Fibroblast of skin of left quadriceps (primary cell): ENCODE measurements at regions not wholly inside any gene's neighbourhood (a gene's known extent, or its start where the extent isn't known, plus 50 kb on each side); places are given as distances from the start of the nearest gene placed in this dataset.
A peak's percentile ranks its signal among the peaks of the same experiment; 100 is the strongest.
"Not testable (repeated sequence)": the region's sequence is repeated elsewhere in the genome, so short reads cannot be mapped to it uniquely, and the experiment has no call there.

Experiments
- DNase-seq, 2 experiments: peaks; one replicate each; pipeline ENCODE4 v3.0.0-alpha.2; 2013; ENCODE audit warnings: low read depth in 2 of 2

- DNase-seq, result peak in 1 of 2 experiments; percentile 61
Measured at GRCh38 chr3:188974856-188975599, 196.7 kb upstream of the TPRG1 start.

GRCh38 chr3:188975600-188976314, 196.0 kb upstream of the TPRG1 start:
- no peak for DNase-seq

- DNase-seq, result no peak
Measured at GRCh38 chr3:188976407-188976806, 195.4 kb upstream of the TPRG1 start.

- peak; percentile 63 to 72 for DNase-seq
Measured at GRCh38 chr3:188978421-188979171, 193.2 kb upstream of the TPRG1 start.

GRCh38 chr3:188979248-188979647, 192.5 kb upstream of the TPRG1 start:
- DNase-seq, result no peak

GRCh38 chr3:188979669-188980310, 192.0 kb upstream of the TPRG1 start:
- no peak for DNase-seq

GRCh38 chr3:188993181-188993580, 178.6 kb upstream of the TPRG1 start:
- DNase-seq, result no peak

GRCh38 chr3:189001559-189001958, 170.2 kb upstream of the TPRG1 start:
- peak; percentile 44 to 50 for DNase-seq

- DNase-seq, result no peak
Measured at GRCh38 chr3:189003410-189003809, 168.4 kb upstream of the TPRG1 start.

GRCh38 chr3:189013224-189013888, 158.4 kb upstream of the TPRG1 start:
- no peak for DNase-seq

GRCh38 chr3:189014526-189014925, 157.2 kb upstream of the TPRG1 start:
- DNase-seq, result no peak

GRCh38 chr3:189022576-189023466, 148.9 kb upstream of the TPRG1 start:
- DNase-seq, result not testable (repeated sequence)

GRCh38 chr3:189025866-189026265, 145.9 kb upstream of the TPRG1 start:
- DNase-seq, result no peak

- DNase-seq, result peak; percentile 34
Measured at GRCh38 chr3:189027626-189028155, 144.1 kb upstream of the TPRG1 start.

- DNase-seq, result no peak
Measured at GRCh38 chr3:189038773-189039745, 132.7 kb upstream of the TPRG1 start.

GRCh38 chr3:189040656-189041335, 131.0 kb upstream of the TPRG1 start:
- DNase-seq, result no peak

- DNase-seq, result no peak
Measured at GRCh38 chr3:189041482-189042090, 130.2 kb upstream of the TPRG1 start.

GRCh38 chr3:189042832-189043231, 128.9 kb upstream of the TPRG1 start:
- DNase-seq, result no peak
